T-cell (primary cell): ENCODE measurements at regions not wholly inside any gene's neighbourhood (a gene's known extent, or its start where the extent isn't known, plus 50 kb on each side); places are given as distances from the start of the nearest gene placed in this dataset.

Experiments
- ATAC-seq, 4 experiments: fragments of 200-7000 bp in 3 of 4; fragments of 150-1000 bp in 1 of 4; cut with Tn5 transposase; replicated peaks in 1 of 4; 1 replicate in 3 of 4; 2 replicates in 1 of 4; pipeline ENCODE4 v1.10.0; 2021; ENCODE audit warnings: moderate library complexity in 3 of 4, mild to moderate bottlenecking in 2 of 4, moderate number of reproducible peaks in 1 of 4
- CTCF ChIA-PET, 2 donors: fragments of 300-600 bp; sonication (Branson Sonifier 250); formaldehyde crosslinking; loops; one replicate each; lab custom pipeline; 2022; ENCODE audit warnings: antibody characterized with exemption in 2 of 2; lab: Charles Lee
- POLR2A ChIA-PET, 2 donors: fragments of 300-600 bp; sonication (Branson Sonifier 250); formaldehyde crosslinking; loops; one replicate each; lab custom pipeline; 2022; ENCODE audit warnings: antibody characterized with exemption in 2 of 2; lab: Charles Lee
- DNase-seq, 35 experiments: peaks; one replicate each; pipeline versions ENCODE4 v3.0.0 to v3.0.0-alpha.2; 2013 to 2023
- H3K27ac ChIP-seq: one replicate; pipeline ENCODE4 v1.5.1; 2013; ENCODE audit warnings: low read length
- H3K27me3 ChIP-seq, 2 experiments: replicated peaks in 1 of 2; 1 replicate in 1 of 2; 2 replicates in 1 of 2; pipeline versions ENCODE4 v1.6.1 to v1.7.0; 2013; ENCODE audit warnings: low read length in 1 of 2, mixed read lengths in 1 of 2; ENCODE audit not compliant: control insufficient read depth in 2 of 2, insufficient read depth in 2 of 2; ENCODE audit errors: extremely low read depth in 1 of 2
- H3K36me3 ChIP-seq, 2 donors: 1 replicate in 1 of 2; 2 replicates in 1 of 2; pipeline versions ENCODE4 v1.6.1 to v1.7.0; 2013; ENCODE audit warnings: low read length in 1 of 2; ENCODE audit not compliant: control insufficient read depth in 2 of 2, insufficient read depth in 1 of 2; ENCODE audit errors: extremely low read depth in 1 of 2
- H3K4me1 ChIP-seq, 2 experiments: 1 replicate in 1 of 2; 2 replicates in 1 of 2; pipeline versions ENCODE4 v1.6.1 to v1.7.0; 2013; ENCODE audit warnings: low read length in 2 of 2, mixed read lengths in 1 of 2; ENCODE audit not compliant: insufficient read depth in 2 of 2, control insufficient read depth in 1 of 2; ENCODE audit errors: extremely low read depth in 1 of 2
- H3K4me3 ChIP-seq, 2 donors: 1 replicate in 1 of 2; 2 replicates in 1 of 2; pipeline versions ENCODE4 v1.5.1 to v1.7.0; 2013; ENCODE audit warnings: mild to moderate bottlenecking in 2 of 2, low read length in 1 of 2, moderate library complexity in 1 of 2; ENCODE audit not compliant: control insufficient read depth in 1 of 2; ENCODE audit errors: extremely low read depth in 1 of 2
- H3K9me3 ChIP-seq: 2 replicates; pipeline ENCODE4 v1.7.0; 2013
- H3K27ac Mint-ChIP-seq, 2 donors: one replicate each; pipeline ENCODE4 v1.8.0; 2020 to 2021; ENCODE audit warnings: mild to moderate bottlenecking in 2 of 2, mixed read lengths in 2 of 2
- H3K27me3 Mint-ChIP-seq, 2 donors: one replicate each; pipeline ENCODE4 v1.8.0; 2021 to 2022; ENCODE audit warnings: mixed read lengths in 2 of 2
- H3K36me3 Mint-ChIP-seq: one replicate; pipeline ENCODE4 v1.8.0; 2021; ENCODE audit warnings: mixed read lengths
- H3K4me1 Mint-ChIP-seq, 3 donors: one replicate each; pipeline ENCODE4 v1.8.0; 2020 to 2022; ENCODE audit warnings: mixed read lengths in 3 of 3, mild to moderate bottlenecking in 1 of 3
- H3K4me3 Mint-ChIP-seq, 3 donors: one replicate each; pipeline ENCODE4 v1.8.0; 2020 to 2022; ENCODE audit warnings: mild to moderate bottlenecking in 3 of 3, mixed read lengths in 3 of 3, moderate library complexity in 3 of 3
- H3K9me3 Mint-ChIP-seq, 3 donors: one replicate each; pipeline ENCODE4 v1.8.0; 2020 to 2022; ENCODE audit warnings: mixed read lengths in 3 of 3
- WGBS: methylation state at CpG from one replicate; pipeline ENCODE4 v1.1.5; 2013; ENCODE audit warnings: missing lambda C conversion rate; ENCODE audit not compliant: insufficient coverage; 5-methylcytosine and 5-hydroxymethylcytosine counted together

DNA sequence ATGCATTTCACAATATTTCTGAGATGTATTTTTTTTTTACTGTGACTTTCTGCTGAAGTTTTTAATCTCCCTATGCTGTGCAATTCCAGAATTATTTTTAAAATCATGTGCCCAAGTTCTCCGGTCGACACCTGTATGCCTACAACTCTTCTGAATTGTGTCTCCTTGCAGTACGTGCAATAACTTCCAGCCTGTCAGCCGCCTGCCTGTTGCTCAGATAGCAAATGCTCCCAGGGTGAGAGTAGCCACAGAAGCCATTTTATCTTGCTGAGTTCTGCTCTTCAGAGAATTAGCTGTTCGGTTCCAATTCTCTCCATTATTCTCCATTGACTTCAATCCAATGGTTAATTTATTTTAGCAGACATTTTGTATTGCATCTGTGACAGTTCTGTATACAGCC is 188.3 kb downstream of the CDC14C start:
- Mint-ChIP-seq H3K9me3 (peaks cover 5 to 16% (median 6%) of the 10 kb centered on the region in 3 donors), H3K27me3 (no peaks in the 10 kb centered on the region), H3K27ac (no peak overlapping the region), H3K4me3 (no peak overlapping the region), H3K36me3 (no peaks in the 10 kb centered on the region), H3K4me1 (no peaks in the 10 kb centered on the region)
- ChIA-PET POLR2A (no interaction called here), CTCF (no interaction called here)
- H3K4me1 ChIP-seq: no peaks in the 10 kb centered on the region
- H3K9me3 ChIP-seq: no peaks in the 10 kb centered on the region
- H3K4me3 ChIP-seq: no peak overlapping the region
- H3K36me3 ChIP-seq: no peaks in the 10 kb centered on the region
- 77% methylated on average over 4 of the region's 5 CpGs for WGBS
- DNase-seq: no peak
- no peak overlapping the region for H3K27ac ChIP-seq
- no peak for ATAC-seq
- H3K27me3 ChIP-seq: no peaks in the 10 kb centered on the region

DNA sequence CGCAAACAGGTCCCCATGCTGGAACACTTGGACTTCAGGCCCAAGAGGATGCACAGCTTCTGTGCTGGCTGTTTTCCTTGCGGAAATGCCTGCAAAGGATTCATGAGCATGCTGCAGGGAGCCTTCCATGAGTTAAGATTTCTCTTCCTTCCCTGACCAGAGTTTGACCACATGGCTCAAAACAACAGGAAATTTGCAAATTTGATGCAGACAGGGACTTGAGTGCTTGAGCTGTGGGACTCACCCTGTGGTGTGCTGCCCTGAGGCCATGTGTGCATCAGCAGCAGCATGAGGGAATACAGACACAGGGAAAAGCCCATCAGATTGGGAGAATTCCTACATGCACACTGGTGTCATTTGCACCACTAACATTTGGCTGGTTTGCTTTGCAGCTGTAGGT is 195.4 kb downstream of the CDC14C start:
- H3K4me3 ChIP-seq: no peak overlapping the region
- H3K27me3 ChIP-seq: no peaks in the 10 kb centered on the region
- H3K9me3 ChIP-seq: no peaks in the 10 kb centered on the region
- no peak for DNase-seq
- ChIA-PET CTCF (no interaction called here), POLR2A (no interaction called here)
- H3K27ac ChIP-seq: no peak overlapping the region
- Mint-ChIP-seq H3K27me3 (no peaks in the 10 kb centered on the region), H3K9me3 (peaks cover 8 to 14% (median 11%) of the 10 kb centered on the region in 3 donors), H3K27ac (no peak overlapping the region), H3K4me3 (no peak overlapping the region), H3K36me3 (no peaks in the 10 kb centered on the region), H3K4me1 (no peaks in the 10 kb centered on the region)
- H3K4me1 ChIP-seq: no peaks in the 10 kb centered on the region
- no peaks in the 10 kb centered on the region for H3K36me3 ChIP-seq
- WGBS: 92% methylated on average over 1 of the region's 2 CpGs
- no peak for ATAC-seq

DNA sequence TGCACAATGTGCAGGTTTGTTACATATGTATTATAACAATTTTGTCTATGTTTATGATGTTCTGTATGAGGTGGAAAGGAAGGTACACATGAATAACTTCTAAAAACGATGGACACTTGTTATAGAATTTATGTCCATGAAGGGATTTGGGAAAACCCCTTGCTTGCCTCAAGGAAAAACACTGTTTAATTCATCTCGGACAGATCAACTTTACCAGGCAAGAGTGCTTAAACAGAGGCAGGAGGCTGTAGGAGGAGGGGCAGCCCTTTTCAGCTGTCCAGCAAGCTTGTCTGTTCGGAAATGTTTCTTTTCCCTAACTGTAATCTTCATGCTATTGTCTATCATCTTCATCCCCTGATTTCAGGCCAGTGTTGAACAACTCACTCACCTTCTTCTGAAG is 200.9 kb downstream of the CDC14C start:
- Mint-ChIP-seq H3K4me3 (no peak overlapping the region), H3K9me3 (peaks cover 11 to 21% (median 14%) of the 10 kb centered on the region in 3 donors), H3K36me3 (no peaks in the 10 kb centered on the region), H3K4me1 (no peaks in the 10 kb centered on the region), H3K27me3 (no peaks in the 10 kb centered on the region), H3K27ac (no peak overlapping the region)
- H3K9me3 ChIP-seq: no peaks in the 10 kb centered on the region
- H3K27ac ChIP-seq: no peak overlapping the region
- H3K27me3 ChIP-seq: no peaks in the 10 kb centered on the region
- ChIA-PET CTCF (no interaction called here), POLR2A (no interaction called here)
- H3K36me3 ChIP-seq: no peaks in the 10 kb centered on the region
- no peaks in the 10 kb centered on the region for H3K4me1 ChIP-seq
- WGBS: no CpG with 5 or more reads among the region's 3 CpGs
- DNase-seq: no peak
- no peak overlapping the region for H3K4me3 ChIP-seq
- no peak for ATAC-seq

DNA sequence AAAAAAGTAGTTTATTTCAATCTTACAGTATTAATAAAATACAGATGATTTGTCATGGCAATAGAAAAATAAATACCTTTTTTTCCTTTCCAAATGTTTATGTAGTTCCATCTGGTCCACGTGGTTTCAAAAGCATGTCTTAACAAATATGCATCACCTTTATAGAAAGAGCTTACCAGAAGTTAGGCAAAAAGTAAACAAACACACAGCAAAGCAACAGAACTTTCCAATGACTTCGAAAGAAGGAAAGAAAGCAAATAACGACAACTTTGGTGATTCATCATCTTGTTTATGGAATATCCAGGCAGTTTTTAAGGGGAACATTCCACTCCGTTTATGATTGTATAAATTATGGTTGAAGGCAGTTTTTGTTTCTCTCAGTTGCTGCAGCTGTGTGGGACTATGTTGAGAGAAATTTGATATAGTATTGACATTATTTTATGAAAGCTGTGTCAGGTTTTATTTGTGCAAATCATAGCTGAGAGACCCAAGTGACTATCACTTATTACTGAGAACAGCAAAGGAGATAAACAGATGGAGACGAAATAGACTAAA is 203.1 kb downstream of the CDC14C start:
- H3K27me3 ChIP-seq: no peaks in the 10 kb centered on the region
- H3K27ac ChIP-seq: no peak overlapping the region
- Mint-ChIP-seq H3K36me3 (no peaks in the 10 kb centered on the region), H3K4me1 (no peaks in the 10 kb centered on the region), H3K4me3 (no peak overlapping the region), H3K9me3 (peaks cover 11 to 17% (median 12%) of the 10 kb centered on the region in 3 donors), H3K27ac (no peak overlapping the region), H3K27me3 (no peaks in the 10 kb centered on the region)
- no peak overlapping the region for H3K4me3 ChIP-seq
- H3K4me1 ChIP-seq: no peaks in the 10 kb centered on the region
- no peak for DNase-seq
- no peaks in the 10 kb centered on the region for H3K9me3 ChIP-seq
- no peak for ATAC-seq
- POLR2A ChIA-PET: no interaction called here
- H3K36me3 ChIP-seq: no peaks in the 10 kb centered on the region
- CTCF ChIA-PET: no interaction called here
- WGBS: 80% methylated on average over 2 of the region's 5 CpGs

DNA sequence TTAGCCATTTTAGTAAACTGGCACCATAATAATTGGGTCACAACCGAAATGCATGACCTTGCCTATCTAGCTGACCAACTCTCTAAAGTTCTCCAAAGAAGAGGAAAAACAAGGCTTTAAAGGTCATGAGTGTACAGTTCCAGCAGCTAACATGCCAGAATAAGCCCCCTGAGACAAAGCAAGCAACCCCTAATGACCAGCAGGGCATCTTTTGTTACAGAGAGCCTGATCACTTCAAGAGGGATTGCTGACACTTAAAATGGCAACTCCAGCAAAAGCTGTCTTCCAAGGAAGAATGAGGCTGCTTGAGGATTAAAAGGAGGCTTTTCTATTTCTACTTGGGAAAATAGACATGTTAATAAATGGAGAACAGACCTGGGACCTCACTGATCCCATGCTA is 213.6 kb downstream of the CDC14C start:
- H3K27me3 ChIP-seq: peaks cover 0 to 2% of the 10 kb centered on the region in 2 experiments
- H3K27ac ChIP-seq: no peak overlapping the region
- H3K4me3 ChIP-seq: no peak overlapping the region
- H3K36me3 ChIP-seq: no peaks in the 10 kb centered on the region
- H3K36me3 Mint-ChIP-seq: no peaks in the 10 kb centered on the region
- peaks cover 7 to 15% (median 11%) of the 10 kb centered on the region in 3 donors for H3K9me3 Mint-ChIP-seq
- H3K4me3 Mint-ChIP-seq: no peak overlapping the region
- no peaks in the 10 kb centered on the region for H3K4me1 ChIP-seq
- H3K4me1 Mint-ChIP-seq: no peaks in the 10 kb centered on the region
- POLR2A ChIA-PET: no interaction called here
- CTCF ChIA-PET: no interaction called here
- no peak for ATAC-seq
- no peak for DNase-seq
- no peaks in the 10 kb centered on the region for H3K9me3 ChIP-seq
- H3K27me3 Mint-ChIP-seq: no peaks in the 10 kb centered on the region
- no CpG with 5 or more reads among the region's 1 CpG for WGBS
- H3K27ac Mint-ChIP-seq: no peak overlapping the region

DNA sequence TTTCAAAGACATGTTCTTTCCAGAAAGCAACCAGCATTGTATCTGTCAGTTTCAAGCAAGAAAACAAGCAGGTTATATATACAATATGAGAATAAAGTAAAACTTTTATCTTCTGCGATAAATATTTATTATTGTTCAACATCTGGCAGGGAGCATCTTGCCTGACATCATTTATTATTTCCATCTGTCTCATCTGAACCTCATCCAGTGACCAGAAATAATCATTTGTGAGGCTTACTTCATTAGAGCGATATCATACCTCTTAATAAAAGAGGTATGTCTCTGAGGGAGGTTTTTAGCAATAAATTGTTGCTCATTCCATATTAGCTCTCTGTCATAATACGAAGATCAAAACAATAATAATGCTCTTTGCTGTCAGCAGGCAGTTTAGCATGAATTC is 226.1 kb downstream of the CDC14C start:
- Mint-ChIP-seq H3K9me3 (peaks cover 6 to 11% (median 7%) of the 10 kb centered on the region in 3 donors), H3K36me3 (no peaks in the 10 kb centered on the region), H3K4me3 (no peak overlapping the region), H3K27me3 (no peaks in the 10 kb centered on the region), H3K4me1 (no peaks in the 10 kb centered on the region), H3K27ac (no peak overlapping the region)
- no peaks in the 10 kb centered on the region for H3K36me3 ChIP-seq
- DNase-seq: no peak
- no peak overlapping the region for H3K27ac ChIP-seq
- no peaks in the 10 kb centered on the region for H3K9me3 ChIP-seq
- WGBS: no CpG with 5 or more reads among the region's 3 CpGs
- no peak for ATAC-seq
- H3K4me1 ChIP-seq: no peaks in the 10 kb centered on the region
- no peaks in the 10 kb centered on the region for H3K27me3 ChIP-seq
- no peak overlapping the region for H3K4me3 ChIP-seq
- CTCF ChIA-PET: no interaction called here
- POLR2A ChIA-PET: interaction anchor here in 1 of 2 donors (0.5 kb wide), 1 partner anchor 174 kb away, joined by 3 read pairs; no protein-coding TSS in a partner anchor

DNA sequence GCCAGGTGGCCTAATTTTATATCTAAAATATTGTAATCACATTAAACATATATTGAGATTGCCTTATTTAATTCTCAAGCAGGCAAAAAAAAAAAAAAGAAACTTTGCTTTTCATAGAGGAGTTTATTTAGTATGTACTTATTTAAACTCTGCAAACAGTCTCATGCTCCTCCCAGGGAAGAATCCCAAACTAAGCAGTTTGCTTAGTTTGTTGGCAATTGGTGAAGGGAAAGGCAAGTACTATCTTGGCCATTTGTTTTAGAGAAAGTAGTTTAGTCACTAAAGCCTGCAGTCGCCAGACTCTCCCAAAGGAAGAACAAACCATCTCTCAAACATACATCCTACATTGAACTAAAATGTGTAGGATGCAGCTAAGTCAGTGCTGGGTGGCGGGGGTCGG is 226.8 kb downstream of the CDC14C start:
- Mint-ChIP-seq H3K36me3 (no peaks in the 10 kb centered on the region), H3K27me3 (no peaks in the 10 kb centered on the region), H3K4me1 (no peaks in the 10 kb centered on the region), H3K27ac (no peak overlapping the region), H3K9me3 (peaks cover 4 to 11% (median 7%) of the 10 kb centered on the region in 3 donors), H3K4me3 (no peak overlapping the region)
- H3K4me1 ChIP-seq: no peaks in the 10 kb centered on the region
- H3K27ac ChIP-seq: no peak overlapping the region
- ATAC-seq (no peak), DNase-seq (no peak)
- H3K4me3 ChIP-seq: no peak overlapping the region
- no peaks in the 10 kb centered on the region for H3K27me3 ChIP-seq
- WGBS: no CpG with 5 or more reads among the region's 3 CpGs
- POLR2A ChIA-PET: no interaction called here
- no peaks in the 10 kb centered on the region for H3K36me3 ChIP-seq
- CTCF ChIA-PET: no interaction called here
- H3K9me3 ChIP-seq: no peaks in the 10 kb centered on the region
